H1 (cell line): ENCODE measurements at regions not wholly inside any gene's neighbourhood (a gene's known extent, or its start where the extent isn't known, plus 50 kb on each side); places are given as distances from the start of the nearest gene placed in this dataset.

ENCODE experiments used
- CEBPB ChIP-seq: IDR thresholded peaks from 2 replicates; pipeline ENCODE4 v1.6.1; 2012; ENCODE audit warnings: low read depth, low read length
- FOSL1 ChIP-seq: IDR thresholded peaks from 2 replicates; pipeline ENCODE4 v1.6.1; 2011; ENCODE audit warnings: mild to moderate bottlenecking, low read depth, low read length, moderate library complexity; ENCODE audit not compliant: insufficient read depth
- GABPA ChIP-seq: IDR thresholded peaks from 2 replicates; pipeline ENCODE4 v1.6.1; 2011; ENCODE audit warnings: mild to moderate bottlenecking, low read length, moderate library complexity, borderline replicate concordance; ENCODE audit not compliant: insufficient read depth
- JUND ChIP-seq: IDR thresholded peaks from 2 replicates; pipeline ENCODE4 v1.6.1; 2011; ENCODE audit warnings: mild to moderate bottlenecking, improper control_type of control experiment, low read length
- KDM4A ChIP-seq: IDR thresholded peaks from one replicate; pipeline ENCODE4 v1.7.1; 2012; ENCODE audit warnings: low read depth, mild to moderate bottlenecking, moderate library complexity, low read length, inconsistent platforms; ENCODE audit not compliant: severe bottlenecking
- TF ChIP-seq, protein P1 (sequence below), 3 experiments: IDR thresholded peaks; 1 replicate in 2 of 3; 2 replicates in 1 of 3; pipeline versions ENCODE4 v1.5.1 to v1.6.1; 2011; ENCODE audit warnings: low read length in 3 of 3, mild to moderate bottlenecking in 3 of 3, inconsistent platforms in 2 of 3, low read depth in 1 of 3, moderate library complexity in 1 of 3; ENCODE audit not compliant: insufficient read depth in 1 of 3; ENCODE audit errors: control extremely low read depth in 1 of 3
- TF ChIP-seq, protein P2 (sequence below): fragments of 300-600 bp; sonication (generic); IDR thresholded peaks from 2 replicates; pipeline ENCODE4 v1.7.1; 2012; ENCODE audit warnings: low read length, moderate library complexity, mild to moderate bottlenecking, inconsistent platforms; ENCODE audit not compliant: insufficient replicate concordance

DNA sequence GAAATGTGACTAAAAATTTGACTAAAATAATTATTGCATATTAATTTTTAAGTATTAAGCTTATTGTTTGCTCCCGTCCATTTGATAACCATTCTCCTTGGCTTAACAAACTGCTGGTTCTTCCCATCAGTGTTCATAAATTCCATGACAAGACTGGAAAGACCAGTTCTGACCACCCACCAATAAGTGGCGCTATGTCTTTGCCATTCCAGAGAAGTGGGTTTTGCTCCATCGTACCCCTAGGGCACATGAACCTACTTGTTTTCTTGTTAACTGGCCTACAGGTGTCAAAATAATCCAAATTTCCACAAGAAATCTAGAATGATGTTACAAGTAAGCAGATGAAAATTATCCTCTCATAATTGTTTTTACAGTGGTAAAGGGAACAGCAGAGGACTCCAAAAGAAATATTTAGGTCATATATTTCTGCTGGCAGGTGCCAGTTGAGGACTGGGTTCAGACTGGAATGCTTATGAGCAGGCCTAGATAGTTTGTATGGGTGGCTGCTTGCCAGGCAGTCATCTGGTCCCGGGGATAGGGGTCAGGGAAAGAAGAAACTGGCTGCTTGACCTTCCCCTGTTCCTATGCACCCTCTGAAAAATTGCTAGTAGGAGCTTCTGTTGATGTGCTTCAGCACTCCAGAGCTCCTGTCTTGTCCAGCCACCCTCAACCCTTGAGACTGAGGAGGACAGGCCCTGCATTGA, 283.1 kb upstream of the ADAMTSL1 start (continued):
- TF ChIP-seq, protein P1, sequence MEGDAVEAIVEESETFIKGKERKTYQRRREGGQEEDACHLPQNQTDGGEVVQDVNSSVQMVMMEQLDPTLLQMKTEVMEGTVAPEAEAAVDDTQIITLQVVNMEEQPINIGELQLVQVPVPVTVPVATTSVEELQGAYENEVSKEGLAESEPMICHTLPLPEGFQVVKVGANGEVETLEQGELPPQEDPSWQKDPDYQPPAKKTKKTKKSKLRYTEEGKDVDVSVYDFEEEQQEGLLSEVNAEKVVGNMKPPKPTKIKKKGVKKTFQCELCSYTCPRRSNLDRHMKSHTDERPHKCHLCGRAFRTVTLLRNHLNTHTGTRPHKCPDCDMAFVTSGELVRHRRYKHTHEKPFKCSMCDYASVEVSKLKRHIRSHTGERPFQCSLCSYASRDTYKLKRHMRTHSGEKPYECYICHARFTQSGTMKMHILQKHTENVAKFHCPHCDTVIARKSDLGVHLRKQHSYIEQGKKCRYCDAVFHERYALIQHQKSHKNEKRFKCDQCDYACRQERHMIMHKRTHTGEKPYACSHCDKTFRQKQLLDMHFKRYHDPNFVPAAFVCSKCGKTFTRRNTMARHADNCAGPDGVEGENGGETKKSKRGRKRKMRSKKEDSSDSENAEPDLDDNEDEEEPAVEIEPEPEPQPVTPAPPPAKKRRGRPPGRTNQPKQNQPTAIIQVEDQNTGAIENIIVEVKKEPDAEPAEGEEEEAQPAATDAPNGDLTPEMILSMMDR (IDR thresholded peaks at IDR 0.05; ENCODE audit: control extremely low read depth in 1 of 3, insufficient read depth in 1 of 3, low read depth in 1 of 3, low read length in 3 of 3) = peak; percentile 20 to 60 (median 59)
- no peak for TF ChIP-seq JUND
- TF ChIP-seq, protein P2, sequence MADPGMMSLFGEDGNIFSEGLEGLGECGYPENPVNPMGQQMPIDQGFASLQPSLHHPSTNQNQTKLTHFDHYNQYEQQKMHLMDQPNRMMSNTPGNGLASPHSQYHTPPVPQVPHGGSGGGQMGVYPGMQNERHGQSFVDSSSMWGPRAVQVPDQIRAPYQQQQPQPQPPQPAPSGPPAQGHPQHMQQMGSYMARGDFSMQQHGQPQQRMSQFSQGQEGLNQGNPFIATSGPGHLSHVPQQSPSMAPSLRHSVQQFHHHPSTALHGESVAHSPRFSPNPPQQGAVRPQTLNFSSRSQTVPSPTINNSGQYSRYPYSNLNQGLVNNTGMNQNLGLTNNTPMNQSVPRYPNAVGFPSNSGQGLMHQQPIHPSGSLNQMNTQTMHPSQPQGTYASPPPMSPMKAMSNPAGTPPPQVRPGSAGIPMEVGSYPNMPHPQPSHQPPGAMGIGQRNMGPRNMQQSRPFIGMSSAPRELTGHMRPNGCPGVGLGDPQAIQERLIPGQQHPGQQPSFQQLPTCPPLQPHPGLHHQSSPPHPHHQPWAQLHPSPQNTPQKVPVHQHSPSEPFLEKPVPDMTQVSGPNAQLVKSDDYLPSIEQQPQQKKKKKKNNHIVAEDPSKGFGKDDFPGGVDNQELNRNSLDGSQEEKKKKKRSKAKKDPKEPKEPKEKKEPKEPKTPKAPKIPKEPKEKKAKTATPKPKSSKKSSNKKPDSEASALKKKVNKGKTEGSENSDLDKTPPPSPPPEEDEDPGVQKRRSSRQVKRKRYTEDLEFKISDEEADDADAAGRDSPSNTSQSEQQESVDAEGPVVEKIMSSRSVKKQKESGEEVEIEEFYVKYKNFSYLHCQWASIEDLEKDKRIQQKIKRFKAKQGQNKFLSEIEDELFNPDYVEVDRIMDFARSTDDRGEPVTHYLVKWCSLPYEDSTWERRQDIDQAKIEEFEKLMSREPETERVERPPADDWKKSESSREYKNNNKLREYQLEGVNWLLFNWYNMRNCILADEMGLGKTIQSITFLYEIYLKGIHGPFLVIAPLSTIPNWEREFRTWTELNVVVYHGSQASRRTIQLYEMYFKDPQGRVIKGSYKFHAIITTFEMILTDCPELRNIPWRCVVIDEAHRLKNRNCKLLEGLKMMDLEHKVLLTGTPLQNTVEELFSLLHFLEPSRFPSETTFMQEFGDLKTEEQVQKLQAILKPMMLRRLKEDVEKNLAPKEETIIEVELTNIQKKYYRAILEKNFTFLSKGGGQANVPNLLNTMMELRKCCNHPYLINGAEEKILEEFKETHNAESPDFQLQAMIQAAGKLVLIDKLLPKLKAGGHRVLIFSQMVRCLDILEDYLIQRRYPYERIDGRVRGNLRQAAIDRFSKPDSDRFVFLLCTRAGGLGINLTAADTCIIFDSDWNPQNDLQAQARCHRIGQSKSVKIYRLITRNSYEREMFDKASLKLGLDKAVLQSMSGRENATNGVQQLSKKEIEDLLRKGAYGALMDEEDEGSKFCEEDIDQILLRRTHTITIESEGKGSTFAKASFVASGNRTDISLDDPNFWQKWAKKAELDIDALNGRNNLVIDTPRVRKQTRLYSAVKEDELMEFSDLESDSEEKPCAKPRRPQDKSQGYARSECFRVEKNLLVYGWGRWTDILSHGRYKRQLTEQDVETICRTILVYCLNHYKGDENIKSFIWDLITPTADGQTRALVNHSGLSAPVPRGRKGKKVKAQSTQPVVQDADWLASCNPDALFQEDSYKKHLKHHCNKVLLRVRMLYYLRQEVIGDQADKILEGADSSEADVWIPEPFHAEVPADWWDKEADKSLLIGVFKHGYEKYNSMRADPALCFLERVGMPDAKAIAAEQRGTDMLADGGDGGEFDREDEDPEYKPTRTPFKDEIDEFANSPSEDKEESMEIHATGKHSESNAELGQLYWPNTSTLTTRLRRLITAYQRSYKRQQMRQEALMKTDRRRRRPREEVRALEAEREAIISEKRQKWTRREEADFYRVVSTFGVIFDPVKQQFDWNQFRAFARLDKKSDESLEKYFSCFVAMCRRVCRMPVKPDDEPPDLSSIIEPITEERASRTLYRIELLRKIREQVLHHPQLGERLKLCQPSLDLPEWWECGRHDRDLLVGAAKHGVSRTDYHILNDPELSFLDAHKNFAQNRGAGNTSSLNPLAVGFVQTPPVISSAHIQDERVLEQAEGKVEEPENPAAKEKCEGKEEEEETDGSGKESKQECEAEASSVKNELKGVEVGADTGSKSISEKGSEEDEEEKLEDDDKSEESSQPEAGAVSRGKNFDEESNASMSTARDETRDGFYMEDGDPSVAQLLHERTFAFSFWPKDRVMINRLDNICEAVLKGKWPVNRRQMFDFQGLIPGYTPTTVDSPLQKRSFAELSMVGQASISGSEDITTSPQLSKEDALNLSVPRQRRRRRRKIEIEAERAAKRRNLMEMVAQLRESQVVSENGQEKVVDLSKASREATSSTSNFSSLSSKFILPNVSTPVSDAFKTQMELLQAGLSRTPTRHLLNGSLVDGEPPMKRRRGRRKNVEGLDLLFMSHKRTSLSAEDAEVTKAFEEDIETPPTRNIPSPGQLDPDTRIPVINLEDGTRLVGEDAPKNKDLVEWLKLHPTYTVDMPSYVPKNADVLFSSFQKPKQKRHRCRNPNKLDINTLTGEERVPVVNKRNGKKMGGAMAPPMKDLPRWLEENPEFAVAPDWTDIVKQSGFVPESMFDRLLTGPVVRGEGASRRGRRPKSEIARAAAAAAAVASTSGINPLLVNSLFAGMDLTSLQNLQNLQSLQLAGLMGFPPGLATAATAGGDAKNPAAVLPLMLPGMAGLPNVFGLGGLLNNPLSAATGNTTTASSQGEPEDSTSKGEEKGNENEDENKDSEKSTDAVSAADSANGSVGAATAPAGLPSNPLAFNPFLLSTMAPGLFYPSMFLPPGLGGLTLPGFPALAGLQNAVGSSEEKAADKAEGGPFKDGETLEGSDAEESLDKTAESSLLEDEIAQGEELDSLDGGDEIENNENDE = no peak
- no peak for TF ChIP-seq KDM4A
- no peak for TF ChIP-seq FOSL1
- TF ChIP-seq GABPA = no peak
- TF ChIP-seq CEBPB = no peak
